DOHH2 (cell line): ENCODE measurements at regions not wholly inside any gene's neighbourhood (a gene's known extent, or its start where the extent isn't known, plus 50 kb on each side); places are given as distances from the start of the nearest gene placed in this dataset.

Source experiments
- H3F3A ChIP-seq: fragments of 200-600 bp; sonication (generic), shearing (Covaris generic); 2 replicates; pipeline ENCODE4 v1.6.0; 2016; ENCODE audit warnings: antibody characterized with exemption, mild to moderate bottlenecking; ENCODE audit not compliant: control insufficient read depth, insufficient read depth
- H3K27ac ChIP-seq: fragments of 200-600 bp; sonication (generic); 2 replicates; pipeline ENCODE4 v1.5.1; 2014; ENCODE audit warnings: low read depth, mild to moderate bottlenecking, low read length, moderate library complexity
- H3K27me3 ChIP-seq: fragments of 200-600 bp; sonication (generic); 2 replicates; pipeline ENCODE4 v1.6.1; 2014; ENCODE audit warnings: mild to moderate bottlenecking, low read length, mixed read lengths; ENCODE audit not compliant: control insufficient read depth
- H3K36me3 ChIP-seq: fragments of 200-600 bp; sonication (generic); 2 replicates; pipeline ENCODE4 v1.6.1; 2014; ENCODE audit warnings: mild to moderate bottlenecking, low read length, moderate library complexity, mixed read lengths; ENCODE audit not compliant: control insufficient read depth
- H3K4me1 ChIP-seq: fragments of 200-600 bp; sonication (generic); 2 replicates; pipeline ENCODE4 v1.6.1; 2014; ENCODE audit warnings: mild to moderate bottlenecking, low read length, mixed read lengths; ENCODE audit not compliant: control insufficient read depth
- H3K4me2 ChIP-seq: fragments of 200-600 bp; sonication (generic); 2 replicates; pipeline ENCODE4 v1.6.0; 2014; ENCODE audit warnings: mild to moderate bottlenecking, low read length, moderate library complexity
- H3K4me3 ChIP-seq: fragments of 200-600 bp; sonication (generic); 2 replicates; pipeline ENCODE4 v1.5.1; 2014; ENCODE audit warnings: mild to moderate bottlenecking, low read length, mixed read lengths
- H3K79me2 ChIP-seq: fragments of 200-600 bp; sonication (generic); 2 replicates; pipeline ENCODE4 v1.6.1; 2014; ENCODE audit warnings: mild to moderate bottlenecking, low read length, mixed read lengths; ENCODE audit not compliant: control insufficient read depth
- H3K9me2 ChIP-seq: fragments of 200-600 bp; sonication (generic); replicated peaks from 2 replicates; pipeline ENCODE4 v1.6.1; 2014; ENCODE audit warnings: mild to moderate bottlenecking, low read length, mixed read lengths; ENCODE audit not compliant: control insufficient read depth
- H3K9me3 ChIP-seq: fragments of 200-600 bp; sonication (generic); 2 replicates; pipeline ENCODE4 v1.6.1; 2014; ENCODE audit warnings: antibody characterized with exemption, low read length, mixed read lengths; ENCODE audit not compliant: control insufficient read depth, insufficient read depth
- H4K20me1 ChIP-seq: fragments of 200-600 bp; sonication (generic); 2 replicates; pipeline ENCODE4 v1.6.0; 2014; ENCODE audit warnings: low read depth, mild to moderate bottlenecking, antibody characterized with exemption, low read length, moderate library complexity; ENCODE audit not compliant: control insufficient read depth, insufficient read depth
- CTCF ChIP-seq: fragments of 200-600 bp; sonication (generic); IDR thresholded peaks from one replicate; pipeline ENCODE4 v1.5.1; 2014; ENCODE audit warnings: antibody characterized with exemption, mild to moderate bottlenecking, low read depth, low read length; ENCODE audit not compliant: poor library complexity, severe bottlenecking
- EZH2phosphoT487 ChIP-seq: fragments of 200-600 bp; sonication (generic); IDR thresholded peaks from 2 replicates; pipeline ENCODE4 v1.6.1; 2017; ENCODE audit warnings: borderline replicate concordance, mild to moderate bottlenecking, antibody characterized with exemption, low read length, moderate library complexity, mixed read lengths

GRCh38 chr1:59241909-59242308 lies 55.0 kb upstream of the FGGY start:
- Histone ChIP-seq H3K4me1 (no peaks in the 10 kb centered on the region), H3K27me3 (no peaks in the 10 kb centered on the region), H4K20me1 (no peaks in the 10 kb centered on the region; the same call in 1 of the 2 replicates), H3F3A (no peaks in the 10 kb centered on the region), H3K4me3 (no peak overlapping the region), H3K4me2 (no peak overlapping the region), H3K9me2 (no peaks in the 10 kb centered on the region), H3K79me2 (no peaks in the 10 kb centered on the region), H3K9me3 (no peaks in the 10 kb centered on the region), H3K36me3 (no peaks in the 10 kb centered on the region), H3K27ac (no peak overlapping the region)
- TF ChIP-seq EZH2phosphoT487 (no peak), CTCF (no peak)

- H3K36me3 ChIP-seq = no peaks in the 10 kb centered on the region
- no peak overlapping the region for H3K4me2 ChIP-seq
- no peaks in the 10 kb centered on the region for H3K79me2 ChIP-seq
- no peaks in the 10 kb centered on the region for H3K4me1 ChIP-seq
- H4K20me1 ChIP-seq = no peaks in the 10 kb centered on the region
- H3K9me2 ChIP-seq = no peaks in the 10 kb centered on the region
- TF ChIP-seq CTCF (no peak), EZH2phosphoT487 (no peak)
- no peak overlapping the region for H3K4me3 ChIP-seq
- H3F3A ChIP-seq = no peaks in the 10 kb centered on the region
- no peaks in the 10 kb centered on the region for H3K9me3 ChIP-seq
- no peaks in the 10 kb centered on the region for H3K27me3 ChIP-seq
- H3K27ac ChIP-seq = no peak overlapping the region
These were observed 54.5 kb upstream of the FGGY start for GRCh38 chr1:59242370-59242769.

GRCh38 chr1:59243550-59243949 lies 53.3 kb upstream of the FGGY start:
- Histone ChIP-seq H4K20me1 (no peaks in the 10 kb centered on the region), H3K4me1 (no peaks in the 10 kb centered on the region), H3K9me3 (no peaks in the 10 kb centered on the region), H3F3A (no peaks in the 10 kb centered on the region), H3K27me3 (no peaks in the 10 kb centered on the region), H3K4me3 (no peak overlapping the region), H3K36me3 (no peaks in the 10 kb centered on the region), H3K9me2 (no peaks in the 10 kb centered on the region), H3K27ac (no peak overlapping the region), H3K4me2 (no peak overlapping the region), H3K79me2 (no peaks in the 10 kb centered on the region)
- TF ChIP-seq EZH2phosphoT487 = no peak
- TF ChIP-seq CTCF = no peak

DNA sequence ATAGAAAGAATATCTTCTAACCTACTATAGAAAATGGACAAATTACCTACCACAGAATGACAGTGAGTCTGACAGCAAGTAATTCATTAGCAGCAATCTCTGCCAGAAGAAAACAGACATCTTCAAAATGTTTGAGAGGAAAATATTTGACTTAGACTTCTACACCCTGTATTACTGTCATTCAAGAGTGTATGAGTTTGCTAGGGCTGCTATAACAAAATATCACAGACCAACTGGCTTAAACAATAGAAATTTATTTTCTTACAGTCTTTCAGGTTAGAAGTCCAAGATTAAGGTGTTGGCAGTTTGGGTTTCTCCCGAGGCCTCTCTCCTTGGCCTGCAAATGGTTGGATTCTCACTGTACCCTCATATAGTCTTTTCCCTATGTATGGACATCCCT lies 52.9 kb upstream of the FGGY start:
- no peaks in the 10 kb centered on the region for H3K36me3 ChIP-seq
- no peaks in the 10 kb centered on the region for H3K4me1 ChIP-seq
- H3K79me2 ChIP-seq = no peaks in the 10 kb centered on the region
- no peaks in the 10 kb centered on the region for H3F3A ChIP-seq
- no peaks in the 10 kb centered on the region for H3K9me3 ChIP-seq
- TF ChIP-seq EZH2phosphoT487 = no peak
- no peak for TF ChIP-seq CTCF
- no peaks in the 10 kb centered on the region for H3K9me2 ChIP-seq
- no peaks in the 10 kb centered on the region for H4K20me1 ChIP-seq
- H3K4me3 ChIP-seq = no peak overlapping the region
- H3K27ac ChIP-seq = no peak overlapping the region
- H3K4me2 ChIP-seq = no peak overlapping the region
- H3K27me3 ChIP-seq = no peaks in the 10 kb centered on the region
